ENCODE measurements at regions not wholly inside any gene's neighbourhood (a gene's known extent, or its start where the extent isn't known, plus 50 kb on each side); places are given as distances from the start of the nearest gene placed in this dataset.

GRCh38 chr6:128663238-128663637 is 142.8 kb upstream of the PTPRK start:
- Histone ChIP-seq H3K9me3 (no peaks in the 10 kb centered on the region), H3K4me1 (no peaks in the 10 kb centered on the region), H3K27ac (no peak overlapping the region), H3K36me3 (no peaks in the 10 kb centered on the region), H3K27me3 (replicated peaks in 1 of 7) (no peaks in the 10 kb centered on the region), H3K4me3 (no peak overlapping the region)
- 82 to 87% (median 85%) methylated on average over 2 of the region's 2 CpGs for WGBS, 5 donors
- no peak for DNase-seq
- TF ChIP-seq POLR2AphosphoS5 (IDR thresholded peaks at IDR 0.05) (no peak), POLR2A (IDR thresholded peaks at IDR 0.05) (no peak), CTCF (IDR thresholded peaks at IDR 0.05 in 8 of 11, conservative IDR thresholded peaks at IDR 0.05 in 3 of 11) (no peak)
- intact Hi-C loops (cut with DNase I; ENCODE audit: low total_unique reads) = no loop called here

GRCh38 chr6:128659878-128660622 is 139.7 kb upstream of the PTPRK start:
- WGBS, 5 donors = 77 to 82% (median 78%) methylated on average over 5 of the region's 5 CpGs
- no peaks in the 10 kb centered on the region for H3K36me3 ChIP-seq
- TF ChIP-seq POLR2A (IDR thresholded peaks at IDR 0.05) (no peak), POLR2AphosphoS5 (IDR thresholded peaks at IDR 0.05) (no peak), CTCF (IDR thresholded peaks at IDR 0.05 in 8 of 11, conservative IDR thresholded peaks at IDR 0.05 in 3 of 11) (no peak)
- no peaks in the 10 kb centered on the region for H3K4me1 ChIP-seq
- H3K27me3 ChIP-seq (replicated peaks in 1 of 7) = no peaks in the 10 kb centered on the region
- no peak overlapping the region for H3K4me3 ChIP-seq
- intact Hi-C loops (cut with DNase I; ENCODE audit: low total_unique reads) = no loop called here
- H3K27ac ChIP-seq = no peak overlapping the region
- DNase-seq = no peak
- H3K9me3 ChIP-seq = no peaks in the 10 kb centered on the region

GRCh38 chr6:128659276-128659675 is 138.9 kb upstream of the PTPRK start:
- no peaks in the 10 kb centered on the region for H3K27me3 ChIP-seq (replicated peaks in 1 of 7)
- H3K4me3 ChIP-seq = no peak overlapping the region
- intact Hi-C loops (cut with DNase I; ENCODE audit: low total_unique reads) = no loop called here
- WGBS, 5 donors = 72 to 88% (median 77%) methylated on average over 1 of the region's 1 CpG
- no peak for TF ChIP-seq POLR2A (IDR thresholded peaks at IDR 0.05)
- TF ChIP-seq CTCF (IDR thresholded peaks at IDR 0.05 in 8 of 11, conservative IDR thresholded peaks at IDR 0.05 in 3 of 11) = no peak
- TF ChIP-seq POLR2AphosphoS5 (IDR thresholded peaks at IDR 0.05) = no peak
- no peaks in the 10 kb centered on the region for H3K4me1 ChIP-seq
- no peaks in the 10 kb centered on the region for H3K9me3 ChIP-seq
- no peak for DNase-seq
- H3K27ac ChIP-seq = no peak overlapping the region
- no peaks in the 10 kb centered on the region for H3K36me3 ChIP-seq

- Histone ChIP-seq H3K36me3 (no peaks in the 10 kb centered on the region), H3K27me3 (replicated peaks in 1 of 7) (no peaks in the 10 kb centered on the region), H3K4me1 (no peaks in the 10 kb centered on the region), H3K4me3 (no peak overlapping the region), H3K27ac (no peak overlapping the region), H3K9me3 (no peaks in the 10 kb centered on the region)
- DNase-seq = no peak
- TF ChIP-seq POLR2AphosphoS5 (IDR thresholded peaks at IDR 0.05) (no peak), CTCF (IDR thresholded peaks at IDR 0.05 in 8 of 11, conservative IDR thresholded peaks at IDR 0.05 in 3 of 11) (no peak), POLR2A (IDR thresholded peaks at IDR 0.05) (no peak)
- intact Hi-C loops (cut with DNase I; ENCODE audit: low total_unique reads) = no loop called here
These were observed 136.8 kb upstream of the PTPRK start for GRCh38 chr6:128657181-128657580.
